ENCODE measurements at regions not wholly inside any gene's neighbourhood (a gene's known extent, or its start where the extent isn't known, plus 50 kb on each side); places are given as distances from the start of the nearest gene placed in this dataset.

- in situ Hi-C loops (cut with HindIII; ENCODE audit: low sequenced_read_pairs), result no loop called here
Measured at GRCh38 chr3:153268564-153269279, 106.7 kb downstream of the RAP2B start.

GRCh38 chr3:153269730-153270129 lies 107.7 kb downstream of the RAP2B start:
- TF ChIP-seq CTCF (IDR thresholded peaks at IDR 0.05; ENCODE audit: low read depth, low read length, missing control alignments), result no peak
- DNase-seq (ENCODE audit: low read depth), result no peak
- in situ Hi-C loops (cut with HindIII; ENCODE audit: low sequenced_read_pairs), result no loop called here
- H3K4me3 ChIP-seq (ENCODE audit: low read depth, low read length), result no peak overlapping the region

More at GRCh38 chr3:153268564-153269279, 106.7 kb downstream of the RAP2B start:
- TF ChIP-seq CTCF (IDR thresholded peaks at IDR 0.05; ENCODE audit: low read depth, low read length, missing control alignments), result no peak
- no peak overlapping the region for H3K4me3 ChIP-seq (ENCODE audit: low read depth, low read length)
- DNase-seq (ENCODE audit: low read depth), result no peak

- no peak overlapping the region for H3K4me3 ChIP-seq (ENCODE audit: low read depth, low read length)
- DNase-seq (ENCODE audit: low read depth), result no peak
- TF ChIP-seq CTCF (IDR thresholded peaks at IDR 0.05; ENCODE audit: low read depth, low read length, missing control alignments), result no peak
- in situ Hi-C loops (cut with HindIII; ENCODE audit: low sequenced_read_pairs), result no loop called here
Measured at GRCh38 chr3:153273217-153273616, 111.2 kb downstream of the RAP2B start.

- in situ Hi-C loops (cut with HindIII; ENCODE audit: low sequenced_read_pairs), result no loop called here
Measured at GRCh38 chr3:153273767-153274435, 111.9 kb downstream of the RAP2B start.

GRCh38 chr3:153274561-153274960 lies 112.5 kb downstream of the RAP2B start:
- no peak for DNase-seq (ENCODE audit: low read depth)

More at GRCh38 chr3:153273767-153274435, 111.9 kb downstream of the RAP2B start:
- TF ChIP-seq CTCF (IDR thresholded peaks at IDR 0.05; ENCODE audit: low read depth, low read length, missing control alignments), result no peak
- DNase-seq (ENCODE audit: low read depth), result no peak
- no peak overlapping the region for H3K4me3 ChIP-seq (ENCODE audit: low read depth, low read length)

GRCh38 chr3:153275514-153275913 lies 113.5 kb downstream of the RAP2B start:
- DNase-seq (ENCODE audit: low read depth), result no peak
- no peak for TF ChIP-seq CTCF (IDR thresholded peaks at IDR 0.05; ENCODE audit: low read depth, low read length, missing control alignments)
- H3K4me3 ChIP-seq (ENCODE audit: low read depth, low read length), result no peak overlapping the region
- in situ Hi-C loops (cut with HindIII; ENCODE audit: low sequenced_read_pairs), result no loop called here

More at GRCh38 chr3:153274561-153274960, 112.5 kb downstream of the RAP2B start:
- no peak overlapping the region for H3K4me3 ChIP-seq (ENCODE audit: low read depth, low read length)
- in situ Hi-C loops (cut with HindIII; ENCODE audit: low sequenced_read_pairs), result no loop called here
- no peak for TF ChIP-seq CTCF (IDR thresholded peaks at IDR 0.05; ENCODE audit: low read depth, low read length, missing control alignments)

Data from astrocyte of the cerebellum (primary cell).